ENCODE measurements at regions not wholly inside any gene's neighbourhood (a gene's known extent, or its start where the extent isn't known, plus 50 kb on each side); places are given as distances from the start of the nearest gene placed in this dataset.

DNA sequence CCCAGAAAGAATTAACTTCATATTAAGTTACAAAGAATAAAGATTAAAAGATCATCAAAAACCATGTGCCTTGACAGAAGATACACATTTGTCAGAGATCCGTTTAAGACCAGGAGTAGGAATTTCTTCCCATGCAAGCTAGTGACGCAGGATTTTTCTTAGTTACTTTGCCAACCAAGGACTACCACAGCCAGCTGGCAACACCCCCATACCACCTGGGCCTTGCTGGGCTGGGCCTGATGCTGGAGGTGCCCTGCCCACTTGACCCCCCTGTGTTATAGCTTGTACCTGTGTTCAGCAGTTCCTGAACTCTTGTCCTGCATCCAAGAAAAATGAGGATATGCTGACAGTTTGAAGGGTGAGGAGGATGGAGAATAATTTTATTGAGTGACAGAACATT is 290.9 kb upstream of the SMC2 start:
- no peak for DNase-seq (ENCODE audit: low read depth)
- TF ChIP-seq, protein P1, sequence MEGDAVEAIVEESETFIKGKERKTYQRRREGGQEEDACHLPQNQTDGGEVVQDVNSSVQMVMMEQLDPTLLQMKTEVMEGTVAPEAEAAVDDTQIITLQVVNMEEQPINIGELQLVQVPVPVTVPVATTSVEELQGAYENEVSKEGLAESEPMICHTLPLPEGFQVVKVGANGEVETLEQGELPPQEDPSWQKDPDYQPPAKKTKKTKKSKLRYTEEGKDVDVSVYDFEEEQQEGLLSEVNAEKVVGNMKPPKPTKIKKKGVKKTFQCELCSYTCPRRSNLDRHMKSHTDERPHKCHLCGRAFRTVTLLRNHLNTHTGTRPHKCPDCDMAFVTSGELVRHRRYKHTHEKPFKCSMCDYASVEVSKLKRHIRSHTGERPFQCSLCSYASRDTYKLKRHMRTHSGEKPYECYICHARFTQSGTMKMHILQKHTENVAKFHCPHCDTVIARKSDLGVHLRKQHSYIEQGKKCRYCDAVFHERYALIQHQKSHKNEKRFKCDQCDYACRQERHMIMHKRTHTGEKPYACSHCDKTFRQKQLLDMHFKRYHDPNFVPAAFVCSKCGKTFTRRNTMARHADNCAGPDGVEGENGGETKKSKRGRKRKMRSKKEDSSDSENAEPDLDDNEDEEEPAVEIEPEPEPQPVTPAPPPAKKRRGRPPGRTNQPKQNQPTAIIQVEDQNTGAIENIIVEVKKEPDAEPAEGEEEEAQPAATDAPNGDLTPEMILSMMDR (IDR thresholded peaks at IDR 0.05; ENCODE audit: low read depth, low read length, missing control alignments) = no peak
- H3K4me3 ChIP-seq (ENCODE audit: low read depth, low read length) = no peak overlapping the region

DNA sequence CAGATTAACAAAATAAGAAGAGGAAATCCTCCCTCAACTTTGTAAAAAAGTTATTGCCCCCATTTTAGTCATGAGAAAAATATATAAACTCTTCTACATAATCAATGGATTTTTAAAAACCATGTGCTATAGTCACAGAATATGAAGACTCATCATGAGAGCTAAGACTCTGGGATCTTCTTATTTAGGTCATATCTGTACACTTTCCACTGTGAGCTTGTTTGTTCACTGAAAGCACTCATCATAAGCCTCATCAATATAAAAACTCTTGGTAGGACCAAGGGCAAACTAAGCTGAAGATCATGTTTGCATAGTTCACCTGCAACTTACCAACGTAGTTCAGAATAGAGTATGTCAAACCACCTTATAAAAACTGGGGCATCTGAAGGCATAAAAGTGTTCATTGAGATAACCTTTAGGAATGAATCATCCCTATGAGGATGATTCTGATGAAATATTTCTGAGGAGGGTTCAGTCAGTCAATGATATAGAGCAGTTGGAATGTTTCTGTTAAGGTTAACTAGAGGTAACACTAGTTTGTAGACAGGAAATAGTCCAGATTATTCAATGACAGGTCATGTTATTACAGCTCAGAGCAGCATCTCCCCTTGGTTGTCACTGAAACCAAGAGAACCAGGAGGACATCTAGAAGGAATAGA is 289.9 kb upstream of the SMC2 start:
- no peak overlapping the region for H3K4me3 ChIP-seq (ENCODE audit: low read depth, low read length)
- DNase-seq (ENCODE audit: low read depth) = no peak
- TF ChIP-seq, protein P1 (IDR thresholded peaks at IDR 0.05; ENCODE audit: low read depth, low read length, missing control alignments) = no peak

DNA sequence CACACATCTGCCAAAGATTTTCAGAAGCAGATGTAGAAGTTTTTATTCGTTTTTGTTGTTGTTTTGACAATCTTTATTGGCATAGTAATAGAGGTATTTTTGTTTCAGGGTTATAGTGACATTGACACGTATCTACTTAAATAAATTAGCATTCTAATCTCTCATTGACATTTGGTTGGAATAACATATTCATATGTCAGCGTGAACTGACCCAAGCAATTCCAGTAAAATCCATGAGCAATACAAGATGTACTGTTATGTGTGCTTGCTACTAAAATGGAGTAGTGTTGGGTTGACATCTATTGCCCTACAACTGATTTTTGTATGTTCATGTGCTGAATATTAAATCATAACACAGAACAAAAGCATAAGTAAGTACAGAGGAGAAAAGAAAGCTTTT is 284.4 kb upstream of the SMC2 start:
- TF ChIP-seq, protein P1 (IDR thresholded peaks at IDR 0.05; ENCODE audit: low read depth, low read length, missing control alignments) = no peak
- DNase-seq (ENCODE audit: low read depth) = no peak
- H3K4me3 ChIP-seq (ENCODE audit: low read depth, low read length) = no peak overlapping the region

DNA sequence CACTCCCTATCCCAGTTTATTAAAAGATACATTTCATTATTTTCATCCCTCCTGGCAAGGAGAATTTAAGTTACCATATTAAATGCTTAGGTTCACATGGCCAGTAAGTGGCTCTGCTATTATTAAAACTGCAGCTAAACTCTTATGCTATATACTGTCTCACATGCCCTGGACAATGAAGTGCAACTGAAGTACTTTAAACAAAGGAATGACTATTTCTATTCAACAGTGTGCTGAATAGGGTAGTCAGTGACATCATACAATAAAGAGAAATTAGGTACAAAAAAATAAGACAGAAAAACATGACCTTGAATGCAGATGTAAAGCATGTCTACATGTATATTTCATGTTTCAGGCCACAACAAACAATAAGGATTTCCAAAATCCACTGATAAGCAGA is 282.6 kb upstream of the SMC2 start:
- TF ChIP-seq, protein P1 (IDR thresholded peaks at IDR 0.05; ENCODE audit: low read depth, low read length, missing control alignments) = no peak
- no peak overlapping the region for H3K4me3 ChIP-seq (ENCODE audit: low read depth, low read length)
- no peak for DNase-seq (ENCODE audit: low read depth)

DNA sequence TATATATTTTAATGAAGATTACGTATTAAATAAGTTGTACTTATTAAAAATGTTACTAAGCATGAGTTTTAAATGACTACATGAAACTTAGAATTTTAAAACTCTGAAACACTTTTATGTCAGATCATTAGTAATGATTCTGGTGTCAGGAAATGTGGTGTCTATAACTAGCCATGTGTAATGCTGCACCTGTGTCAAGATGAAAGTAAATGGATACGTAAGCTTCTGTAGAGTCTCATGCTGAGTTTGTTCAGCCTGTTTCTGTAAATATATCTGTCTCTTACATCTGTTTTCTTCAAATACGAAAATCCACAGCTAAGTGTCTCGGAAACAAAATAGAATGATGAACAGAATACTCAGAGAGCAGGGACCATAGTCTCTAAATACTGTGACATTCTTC is 278.0 kb upstream of the SMC2 start:
- DNase-seq (ENCODE audit: low read depth) = no peak
- H3K4me3 ChIP-seq (ENCODE audit: low read depth, low read length) = no peak overlapping the region
- TF ChIP-seq, protein P1 (IDR thresholded peaks at IDR 0.05; ENCODE audit: low read depth, low read length, missing control alignments) = no peak

DNA sequence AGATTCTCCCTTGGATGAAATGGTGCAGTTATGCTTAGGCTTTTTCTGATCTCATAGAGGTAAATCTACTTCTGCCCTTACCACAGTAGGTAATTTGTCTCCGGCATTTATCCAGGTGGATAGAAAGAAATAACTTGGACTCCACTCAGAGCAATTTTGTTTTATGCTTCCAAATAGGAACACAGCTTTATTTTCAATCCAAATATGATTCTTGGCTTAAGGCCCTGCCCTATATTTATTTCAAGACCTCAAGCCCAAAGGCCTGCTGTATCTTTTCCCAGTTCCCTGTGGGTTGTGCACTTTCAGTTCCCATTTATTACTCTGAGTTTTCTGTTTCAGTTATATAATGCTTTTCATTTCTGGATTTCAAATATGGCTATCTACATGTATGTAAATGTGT is 274.2 kb upstream of the SMC2 start:
- H3K4me3 ChIP-seq (ENCODE audit: low read depth, low read length) = no peak overlapping the region
- DNase-seq (ENCODE audit: low read depth) = no peak
- TF ChIP-seq, protein P1 (IDR thresholded peaks at IDR 0.05; ENCODE audit: low read depth, low read length, missing control alignments) = no peak

DNA sequence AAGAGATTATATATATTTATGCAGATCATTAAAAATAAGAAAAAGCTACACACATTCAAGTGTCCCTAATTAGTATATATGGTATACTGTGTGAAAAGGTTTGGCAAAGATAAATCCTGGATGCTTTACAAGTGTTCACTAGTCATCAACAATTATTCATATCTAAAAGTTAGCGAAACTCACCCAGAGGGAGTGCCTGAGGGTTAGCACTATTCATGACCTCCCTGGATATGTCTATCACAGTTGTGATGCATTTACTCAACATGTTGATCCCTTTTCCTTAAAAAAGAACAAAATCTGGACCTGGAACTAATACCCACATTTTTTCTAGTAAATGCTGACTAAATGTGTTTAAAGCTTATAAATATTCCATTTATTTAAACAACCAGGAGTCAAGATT is 273.0 kb upstream of the SMC2 start:
- TF ChIP-seq, protein P1 (IDR thresholded peaks at IDR 0.05; ENCODE audit: low read depth, low read length, missing control alignments) = no peak
- DNase-seq (ENCODE audit: low read depth) = no peak
- no peak overlapping the region for H3K4me3 ChIP-seq (ENCODE audit: low read depth, low read length)

Measured in GM12864 (cell line).